ENCODE measurements at regions not wholly inside any gene's neighbourhood (a gene's known extent, or its start where the extent isn't known, plus 50 kb on each side); places are given as distances from the start of the nearest gene placed in this dataset.

GRCh38 chr7:86366946-86367345, 276.8 kb upstream of the GRM3 start:
- H4K5ac ChIP-seq (ENCODE audit: insufficient read length, low read depth, low read length): no peak overlapping the region
- no peak overlapping the region for H3K18ac ChIP-seq (ENCODE audit: extremely low read depth, low read length)
- no peaks in the 10 kb centered on the region for H3K79me1 ChIP-seq (ENCODE audit: low read depth, low read length)
- ChIA-PET CTCF (ENCODE audit: partially characterized antibody) (no interaction called here), POLR2A (ENCODE audit: partially characterized antibody) (no interaction called here)
- no peak overlapping the region for H3K27ac ChIP-seq (ENCODE audit: low read depth, low read length)
- no peaks in the 10 kb centered on the region for H3K9me3 ChIP-seq (ENCODE audit: insufficient read depth in 2 of 2, low read depth in 1 of 2, low read length in 1 of 2)
- no peaks in the 10 kb centered on the region for H3K79me2 ChIP-seq (ENCODE audit: control insufficient read depth in 1 of 2, insufficient read depth in 2 of 2, low read length in 2 of 2)
- H4K91ac ChIP-seq (replicated peaks; ENCODE audit: insufficient read length, low read length): no peak overlapping the region
- H2BK12ac ChIP-seq (ENCODE audit: low read depth, low read length): no peak overlapping the region
- DNase-seq (ENCODE audit: low read depth in 1 of 2, low spot score in 2 of 2) (no peak), FAIRE-seq (no peak)
- no peak overlapping the region for H4K8ac ChIP-seq (ENCODE audit: extremely low read depth, insufficient read depth, low read length)
- no peak overlapping the region for H2BK20ac ChIP-seq (ENCODE audit: low read length)
- H3K4me1 ChIP-seq (replicated peaks in 1 of 4; ENCODE audit: control insufficient read depth in 3 of 4, insufficient read depth in 4 of 4, low read length in 3 of 4): 0 out of 7 replicates have a peak, but pooled peaks cover 0 to 2% (median 0%) of the 10 kb centered on the region in 4 experiments
- H3K27me3 ChIP-seq (replicated peaks in 1 of 4; ENCODE audit: control insufficient read depth in 3 of 4, extremely low read depth in 1 of 4, insufficient read depth in 3 of 4, low read length in 3 of 4): no peaks in the 10 kb centered on the region
- no peaks in the 10 kb centered on the region for H3K36me3 ChIP-seq (ENCODE audit: control insufficient read depth in 2 of 4, insufficient read depth in 4 of 4, low read length in 3 of 4)
- no peak overlapping the region for H2BK120ac ChIP-seq (replicated peaks; ENCODE audit: low read depth, low read length)
- no peak for TF ChIP-seq EGR1 (IDR thresholded peaks at IDR 0.05; ENCODE audit: borderline replicate concordance, low read depth, low read length)
- TF ChIP-seq ASH2L (IDR thresholded peaks at IDR 0.05; ENCODE audit: low read length): no peak
- no peak for TF ChIP-seq CBX5 (IDR thresholded peaks at IDR 0.05; ENCODE audit: low read depth, low read length)
- TF ChIP-seq EP300 (IDR thresholded peaks at IDR 0.05; ENCODE audit: borderline replicate concordance in 1 of 2, low read depth in 2 of 2, low read length in 2 of 2): no peak
- TF ChIP-seq CTCF (IDR thresholded peaks at IDR 0.05; ENCODE audit: control extremely low read depth in 1 of 3, insufficient read depth in 1 of 3, low read depth in 1 of 3, low read length in 3 of 3): no peak
- TF ChIP-seq ZNF274 (IDR thresholded peaks at IDR 0.05; ENCODE audit: borderline replicate concordance, extremely low read depth, low read length): no peak
- TF ChIP-seq KDM5A (IDR thresholded peaks at IDR 0.05; ENCODE audit: low read length): no peak
- TF ChIP-seq HDAC6 (IDR thresholded peaks at IDR 0.05; ENCODE audit: low read depth, low read length): no peak
- TF ChIP-seq NANOG (IDR thresholded peaks at IDR 0.05; ENCODE audit: insufficient read depth, low read depth, low read length, poor library complexity, severe bottlenecking): no peak
- TF ChIP-seq, protein P1, sequence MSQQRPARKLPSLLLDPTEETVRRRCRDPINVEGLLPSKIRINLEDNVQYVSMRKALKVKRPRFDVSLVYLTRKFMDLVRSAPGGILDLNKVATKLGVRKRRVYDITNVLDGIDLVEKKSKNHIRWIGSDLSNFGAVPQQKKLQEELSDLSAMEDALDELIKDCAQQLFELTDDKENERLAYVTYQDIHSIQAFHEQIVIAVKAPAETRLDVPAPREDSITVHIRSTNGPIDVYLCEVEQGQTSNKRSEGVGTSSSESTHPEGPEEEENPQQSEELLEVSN (IDR thresholded peaks at IDR 0.05): no peak
- no peak for TF ChIP-seq MAFK (IDR thresholded peaks at IDR 0.05; ENCODE audit: low read depth, low read length)
- H3K4me3 ChIP-seq (ENCODE audit: extremely low read depth in 1 of 4, insufficient read depth in 2 of 4, low read depth in 3 of 4, low read length in 4 of 4): no peak overlapping the region
- H3K4me2 ChIP-seq (ENCODE audit: insufficient read depth in 1 of 2, low read depth in 2 of 2, low read length in 2 of 2): no peak overlapping the region
- H3K23ac ChIP-seq (ENCODE audit: insufficient read length): no peak overlapping the region
- H2BK15ac ChIP-seq (ENCODE audit: low read length): no peak overlapping the region
- H4K20me1 ChIP-seq (replicated peaks in 1 of 2; ENCODE audit: control insufficient read depth in 1 of 2, insufficient read depth in 2 of 2, low read length in 2 of 2): no peaks in the 10 kb centered on the region
- no peak overlapping the region for H2AFZ ChIP-seq (ENCODE audit: low read length)
- H3K9ac ChIP-seq (replicated peaks in 1 of 4; ENCODE audit: extremely low read depth in 1 of 4, low read depth in 3 of 4, low read length in 3 of 4): no peak overlapping the region
- H2BK5ac ChIP-seq (ENCODE audit: low read depth, low read length): no peak overlapping the region
- H2AK5ac ChIP-seq (ENCODE audit: low read depth, low read length): no peak overlapping the region
- no peaks in the 10 kb centered on the region for H3K23me2 ChIP-seq (ENCODE audit: low read depth, low read length)
- H3K14ac ChIP-seq (ENCODE audit: insufficient read length): no peak overlapping the region
- H3K4ac ChIP-seq (replicated peaks; ENCODE audit: insufficient read length, low read depth, low read length): no peak overlapping the region
- no peak overlapping the region for H3K56ac ChIP-seq (replicated peaks; ENCODE audit: insufficient read length, low read depth, low read length)

Measured in H1 (cell line).